Pancreas (tissue), 10 donors: ENCODE measurements at regions not wholly inside any gene's neighbourhood (a gene's known extent, or its start where the extent isn't known, plus 50 kb on each side); places are given as distances from the start of the nearest gene placed in this dataset.

Source experiments
- ATAC-seq, 4 donors: fragments of 200-7000 bp; cut with Tn5 transposase; one replicate each; pipeline versions ENCODE4 v1.8.0 to v1.9.1; 2020; ENCODE audit warnings: mild to moderate bottlenecking in 4 of 4, moderate library complexity in 4 of 4
- DNase-seq, 6 donors: peaks; one replicate each; pipeline ENCODE4 v3.0.0-alpha.2; 2020
- FAIRE-seq: peaks from 2 replicates; lab custom pipeline; 2012; peaks lifted over from hg19 to GRCh38; lab: Jason Lieb, UNC
- H3K27ac ChIP-seq, 4 donors: fragments of 200-600 bp; sonication (generic); 1 replicate in 3 of 4; 2 replicates in 1 of 4; pipeline versions ENCODE4 v1.5.0 to v1.8.0; 2020
- H3K27me3 ChIP-seq, 4 donors: fragments of 200-600 bp; one replicate each; pipeline ENCODE4 v1.8.0; 2021
- H3K36me3 ChIP-seq, 3 donors: fragments of 200-600 bp; sonication (generic) in 1 of 3; one replicate each; pipeline versions ENCODE4 v1.5.0 to v1.8.0; 2020 to 2021
- H3K4me1 ChIP-seq, 3 donors: fragments of 200-600 bp; one replicate each; pipeline ENCODE4 v1.8.0; 2021
- H3K4me3 ChIP-seq, 4 donors: fragments of 200-600 bp; sonication (generic) in 2 of 4; one replicate each; pipeline versions ENCODE4 v1.5.0 to v1.8.0; 2020 to 2021
- H3K9me3 ChIP-seq, 4 donors: fragments of 200-600 bp; one replicate each; pipeline ENCODE4 v1.8.0; 2021
- CTCF ChIP-seq, 4 donors: fragments of 200-600 bp; sonication (generic) in 3 of 4; IDR thresholded peaks; one replicate each; pipeline versions ENCODE4 v1.5.0 to v1.8.0; 2021; ENCODE audit warnings: antibody characterized with exemption in 4 of 4
- WGBS, 2 donors: extraction: QIAGEN DNeasy Blood & Tissue Kit; methylation state at CpG; one replicate each; pipeline ENCODE4 v1.1.7; 2013; 5-methylcytosine and 5-hydroxymethylcytosine counted together
- intact Hi-C, 3 donors: fragments of 100-400 bp; cut with DNase I; formaldehyde crosslinking; loops; one replicate each; pipeline versions ENCODE4 v1.11.1 to v1.14.2; 2022
- donor health status: healthy with polysubstance abuse.
- donor health status: DM: no; HTN: no; CAD: no; lungs with moderate emphysema.
- donor health status: DM: no; HTN: no; CAD: no.
- donor health status: control.
- donor health status: control.
- donor health status: Bipolar disorder and iron deficiency.
- donor health status: DM: yes; HTN: yes; CAD: no.
- donor health status: DM: no; HTN: no; CAD: no.
- donor health status: DM: no; HTN: no; CAD: no.
- donor health status: DM: yes; HTN: yes; CAD: no.

GRCh38 chr10:81146436-81146835 lies 608.7 kb downstream of the SH2D4B start:
- Histone ChIP-seq H3K9me3 (no peaks in the 10 kb centered on the region), H3K27me3 (peaks cover 0 to 7% (median 0%) of the 10 kb centered on the region in 4 donors), H3K4me1 (no peaks in the 10 kb centered on the region), H3K36me3 (no peaks in the 10 kb centered on the region), H3K4me3 (no peak overlapping the region), H3K27ac (no peak overlapping the region)
- WGBS, 2 donors: 65 to 73% methylated on average over 3 of the region's 3 CpGs
- FAIRE-seq (no peak), DNase-seq (no peak), ATAC-seq (no peak)
- intact Hi-C loops: no loop called here
- TF ChIP-seq CTCF (IDR thresholded peaks at IDR 0.05): no peak

GRCh38 chr10:81152656-81153055 lies 615.0 kb downstream of the SH2D4B start:
- intact Hi-C loops: no loop called here
- no peaks in the 10 kb centered on the region for H3K36me3 ChIP-seq
- no peaks in the 10 kb centered on the region for H3K4me1 ChIP-seq
- no peak for TF ChIP-seq CTCF (IDR thresholded peaks at IDR 0.05)
- ATAC-seq: no peak
- no peaks in the 10 kb centered on the region for H3K9me3 ChIP-seq
- H3K27ac ChIP-seq: no peak overlapping the region
- FAIRE-seq: no peak
- no peak for DNase-seq
- H3K4me3 ChIP-seq: no peak overlapping the region
- peaks cover 0 to 5% (median 0%) of the 10 kb centered on the region in 4 donors for H3K27me3 ChIP-seq

GRCh38 chr10:81157681-81158080 lies 620.0 kb downstream of the SH2D4B start:
- intact Hi-C loops: no loop called here
- TF ChIP-seq CTCF (IDR thresholded peaks at IDR 0.05): no peak
- Histone ChIP-seq H3K4me3 (no peak overlapping the region), H3K27me3 (no peaks in the 10 kb centered on the region), H3K4me1 (no peaks in the 10 kb centered on the region), H3K36me3 (no peaks in the 10 kb centered on the region), H3K9me3 (no peaks in the 10 kb centered on the region), H3K27ac (no peak overlapping the region)
- FAIRE-seq (no peak), ATAC-seq (no peak), DNase-seq (no peak)

GRCh38 chr10:81177651-81178244 lies 640.0 kb downstream of the SH2D4B start:
- WGBS, 2 donors: 70 to 83% methylated on average over 6 of the region's 6 CpGs
- no peak for TF ChIP-seq CTCF (IDR thresholded peaks at IDR 0.05)
- Histone ChIP-seq H3K27me3 (no peaks in the 10 kb centered on the region), H3K27ac (no peak overlapping the region), H3K9me3 (no peaks in the 10 kb centered on the region), H3K4me3 (no peak overlapping the region), H3K4me1 (no peaks in the 10 kb centered on the region), H3K36me3 (no peaks in the 10 kb centered on the region)
- FAIRE-seq (no peak), DNase-seq (no peak), ATAC-seq (no peak)
- intact Hi-C loops: no loop called here

- Histone ChIP-seq H3K9me3 (no peaks in the 10 kb centered on the region), H3K4me1 (no peaks in the 10 kb centered on the region), H3K27me3 (no peaks in the 10 kb centered on the region), H3K27ac (no peak overlapping the region), H3K4me3 (no peak overlapping the region), H3K36me3 (no peaks in the 10 kb centered on the region)
- TF ChIP-seq CTCF (IDR thresholded peaks at IDR 0.05): no peak
- intact Hi-C loops: no loop called here
- FAIRE-seq (no peak), DNase-seq (no peak), ATAC-seq (no peak)
- WGBS, 2 donors: 65 to 73% methylated on average over 3 of the region's 3 CpGs
These were observed 641.6 kb downstream of the SH2D4B start for GRCh38 chr10:81179324-81179723.
